Ovary (tissue), 3 donors: ENCODE measurements at regions not wholly inside any gene's neighbourhood (a gene's known extent, or its start where the extent isn't known, plus 50 kb on each side); places are given as distances from the start of the nearest gene placed in this dataset.

Experiments
- CTCF ChIP-seq, 3 donors: fragments of 450-650 bp in 2 of 3; fragments of 200-600 bp in 1 of 3; IDR thresholded peaks; one replicate each; pipeline versions ENCODE4 v1.5.1 to v1.8.0; 2016 to 2022; ENCODE audit warnings: antibody characterized with exemption in 3 of 3, mild to moderate bottlenecking in 1 of 3
- POLR2A ChIP-seq: fragments of 450-650 bp; IDR thresholded peaks from one replicate; pipeline ENCODE4 v1.6.1; 2017; ENCODE audit warnings: antibody characterized with exemption, mild to moderate bottlenecking, moderate library complexity
- donor health status: DM: no; HTN: no; CAD: no.

DNA sequence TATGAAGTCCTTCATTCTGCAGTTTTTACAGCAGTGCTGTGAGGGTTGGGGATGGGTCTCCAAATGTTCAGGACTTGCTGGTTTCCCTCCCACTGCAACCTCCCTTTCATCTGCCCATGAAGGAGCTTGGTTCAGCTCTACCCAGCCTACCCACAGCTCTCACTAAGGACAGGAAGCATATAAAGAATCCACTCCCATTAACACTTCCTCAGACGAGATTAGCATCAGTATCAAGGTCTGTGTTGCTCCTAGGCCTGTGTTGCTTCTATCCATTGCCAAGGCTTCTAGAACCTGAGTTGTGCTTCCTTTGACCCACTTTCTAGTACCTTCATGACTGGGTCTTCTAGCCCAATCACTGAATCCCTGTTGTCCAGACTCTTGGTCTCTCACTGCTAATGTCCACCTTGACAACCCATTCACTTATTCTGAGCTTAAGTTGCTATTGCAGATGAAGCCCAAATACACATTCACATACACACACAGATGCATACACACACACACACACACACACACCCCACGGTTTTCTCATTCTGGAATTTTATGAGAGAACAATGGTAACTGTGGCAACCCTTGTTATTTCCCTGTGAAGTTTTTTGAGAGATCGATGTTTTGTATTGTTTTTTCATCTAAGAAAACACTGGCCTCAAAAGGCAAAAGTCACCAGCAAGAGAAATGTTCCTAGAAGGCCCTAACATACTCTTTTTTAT, 248.1 kb downstream of the MTERF1 start:
- TF ChIP-seq POLR2A (no peak), CTCF (IDR thresholded peaks at IDR 0.05) (no peak)
